Upper lobe of right lung (tissue), 1 donor: ENCODE measurements at regions not wholly inside any gene's neighbourhood (a gene's known extent, or its start where the extent isn't known, plus 50 kb on each side); places are given as distances from the start of the nearest gene placed in this dataset.

Source experiments
- ATAC-seq: fragments of 200-7000 bp; cut with Tn5 transposase; one replicate; pipeline ENCODE4 v1.9.1; 2020; ENCODE audit warnings: mild to moderate bottlenecking, moderate library complexity
- DNase-seq: peaks from one replicate; pipeline ENCODE4 v3.0.0-alpha.2; 2020
- H3K27ac ChIP-seq: fragments of 200-600 bp; one replicate; pipeline ENCODE4 v1.8.0; 2022
- H3K27me3 ChIP-seq: fragments of 200-600 bp; one replicate; pipeline ENCODE4 v1.8.0; 2022; ENCODE audit warnings: mild to moderate bottlenecking
- H3K36me3 ChIP-seq: fragments of 200-600 bp; one replicate; pipeline ENCODE4 v1.8.0; 2022
- H3K4me1 ChIP-seq: fragments of 200-600 bp; one replicate; pipeline ENCODE4 v1.8.0; 2022
- H3K4me3 ChIP-seq: fragments of 200-600 bp; one replicate; pipeline ENCODE4 v1.8.0; 2022; ENCODE audit warnings: mild to moderate bottlenecking
- H3K9me3 ChIP-seq: fragments of 200-600 bp; one replicate; pipeline ENCODE4 v1.8.0; 2022
- CTCF ChIP-seq: fragments of 200-600 bp; IDR thresholded peaks from one replicate; pipeline ENCODE4 v1.8.0; 2022; ENCODE audit warnings: antibody characterized with exemption
- intact Hi-C: fragments of 100-400 bp; cut with DNase I; formaldehyde crosslinking; loops from one replicate; pipeline ENCODE4 v1.11.0; 2022
- donor health status: DM: no; HTN: yes; CAD: no; lungs with severe emphysema.

GRCh38 chr18:41646915-41647620, 308.0 kb upstream of the PIK3C3 start:
- H3K4me3 ChIP-seq = no peak overlapping the region
- H3K27ac ChIP-seq = no peak overlapping the region
- H3K27me3 ChIP-seq = no peaks in the 10 kb centered on the region
- no peaks in the 10 kb centered on the region for H3K36me3 ChIP-seq
- TF ChIP-seq CTCF = no peak
- no peaks in the 10 kb centered on the region for H3K9me3 ChIP-seq
- intact Hi-C loops = no loop called here
- ATAC-seq = no peak
- no peaks in the 10 kb centered on the region for H3K4me1 ChIP-seq
- DNase-seq = no peak

GRCh38 chr18:41645589-41646360, 309.3 kb upstream of the PIK3C3 start:
- Histone ChIP-seq H3K4me1 (no peaks in the 10 kb centered on the region), H3K9me3 (no peaks in the 10 kb centered on the region), H3K27me3 (no peaks in the 10 kb centered on the region), H3K36me3 (no peaks in the 10 kb centered on the region), H3K27ac (no peak overlapping the region), H3K4me3 (no peak overlapping the region)
- no peak for DNase-seq
- no peak for ATAC-seq
- TF ChIP-seq CTCF = no peak
- intact Hi-C loops = no loop called here

DNA sequence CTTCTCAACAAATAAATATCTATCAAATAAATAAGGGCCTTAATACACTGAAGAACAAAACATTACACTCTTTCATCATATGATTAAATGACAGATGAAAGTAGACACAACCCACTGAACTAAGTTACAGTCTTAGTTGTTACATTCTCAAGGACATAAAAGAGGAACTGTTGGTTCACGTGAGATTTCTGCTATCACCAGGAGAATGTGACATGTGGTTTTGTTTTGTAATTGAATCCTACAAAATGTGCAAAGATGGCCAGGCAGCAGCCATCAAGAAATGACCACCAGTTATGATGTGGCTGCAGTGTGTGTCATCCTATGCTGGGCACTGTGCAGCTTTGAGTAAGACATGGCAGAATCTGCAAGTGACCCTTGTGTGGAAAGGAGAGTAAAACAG, 310.6 kb upstream of the PIK3C3 start:
- DNase-seq (no peak), ATAC-seq (no peak)
- no peak for TF ChIP-seq CTCF
- H3K4me3 ChIP-seq = no peak overlapping the region
- intact Hi-C loops = no loop called here
- H3K27me3 ChIP-seq = no peaks in the 10 kb centered on the region
- H3K36me3 ChIP-seq = no peaks in the 10 kb centered on the region
- H3K27ac ChIP-seq = no peak overlapping the region
- H3K9me3 ChIP-seq = no peaks in the 10 kb centered on the region
- no peaks in the 10 kb centered on the region for H3K4me1 ChIP-seq

- H3K9me3 ChIP-seq = no peaks in the 10 kb centered on the region
- no peak overlapping the region for H3K27ac ChIP-seq
- no peak for ATAC-seq
- intact Hi-C loops = no loop called here
- no peak overlapping the region for H3K4me3 ChIP-seq
- DNase-seq = no peak
- no peaks in the 10 kb centered on the region for H3K27me3 ChIP-seq
- H3K36me3 ChIP-seq = no peaks in the 10 kb centered on the region
- no peak for TF ChIP-seq CTCF
- H3K4me1 ChIP-seq = no peaks in the 10 kb centered on the region
Observed at GRCh38 chr18:41643427-41643826, 311.6 kb upstream of the PIK3C3 start.

GRCh38 chr18:41642756-41643155, 312.3 kb upstream of the PIK3C3 start:
- Histone ChIP-seq H3K4me1 (no peaks in the 10 kb centered on the region), H3K27ac (no peak overlapping the region), H3K27me3 (no peaks in the 10 kb centered on the region), H3K9me3 (no peaks in the 10 kb centered on the region), H3K4me3 (no peak overlapping the region), H3K36me3 (no peaks in the 10 kb centered on the region)
- no peak for TF ChIP-seq CTCF
- ATAC-seq = no peak
- intact Hi-C loops = no loop called here
- no peak for DNase-seq
